CD14-positive monocyte (primary cell): ENCODE measurements at regions not wholly inside any gene's neighbourhood (a gene's known extent, or its start where the extent isn't known, plus 50 kb on each side); places are given as distances from the start of the nearest gene placed in this dataset.

Source experiments
- DNase-seq, 3 donors: peaks; one replicate each; pipeline ENCODE4 v3.0.0-alpha.2; 2011 to 2022
- H2AFZ ChIP-seq: 2 replicates; pipeline ENCODE4 v1.6.0; 2012; ENCODE audit warnings: mild to moderate bottlenecking, low read depth, low read length, inconsistent platforms; ENCODE audit not compliant: insufficient read depth, poor library complexity, severe bottlenecking
- H3K27ac ChIP-seq, 2 donors: 1 replicate in 1 of 2; 2 replicates in 1 of 2; pipeline ENCODE4 v1.5.1; 2012 to 2013; ENCODE audit warnings: low read length in 2 of 2, control low read depth in 1 of 2, inconsistent platforms in 1 of 2, low read depth in 1 of 2, mild to moderate bottlenecking in 1 of 2
- H3K27me3 ChIP-seq, 2 donors: one replicate each; pipeline versions ENCODE4 v1.6.0 to v1.6.1; 2011 to 2013; ENCODE audit warnings: low read length in 2 of 2; ENCODE audit not compliant: control insufficient read depth in 2 of 2, insufficient read depth in 2 of 2
- H3K36me3 ChIP-seq, 2 donors: replicated peaks in 1 of 2; 1 replicate in 1 of 2; 2 replicates in 1 of 2; pipeline versions ENCODE4 v1.5.1 to v1.6.1; 2012 to 2013; ENCODE audit warnings: low read length in 2 of 2, control low read depth in 1 of 2, inconsistent platforms in 1 of 2, mild to moderate bottlenecking in 1 of 2; ENCODE audit not compliant: insufficient read depth in 2 of 2, control insufficient read depth in 1 of 2
- H3K4me1 ChIP-seq, 2 donors: 1 replicate in 1 of 2; 2 replicates in 1 of 2; pipeline versions ENCODE4 v1.5.1 to v1.6.1; 2012 to 2013; ENCODE audit warnings: low read length in 2 of 2, control low read depth in 1 of 2, inconsistent platforms in 1 of 2, mild to moderate bottlenecking in 1 of 2, moderate library complexity in 1 of 2; ENCODE audit not compliant: insufficient read depth in 2 of 2, control insufficient read depth in 1 of 2
- H3K4me2 ChIP-seq: replicated peaks from 2 replicates; pipeline ENCODE3; 2012; ENCODE audit warnings: low read length, moderate library complexity, mild to moderate bottlenecking; ENCODE audit not compliant: poor library complexity, severe bottlenecking; ENCODE audit errors: extremely low read depth
- H3K4me3 ChIP-seq, 3 experiments: fragments of 200-600 bp in 1 of 3; sonication (generic) in 1 of 3; replicated peaks in 1 of 3; 1 replicate in 2 of 3; 2 replicates in 1 of 3; pipeline ENCODE4 v1.5.1; 2011 to 2013; ENCODE audit warnings: low read length in 3 of 3, mild to moderate bottlenecking in 3 of 3, control low read depth in 2 of 3, low read depth in 2 of 3, inconsistent platforms in 1 of 3, moderate library complexity in 1 of 3
- H3K79me2 ChIP-seq: 2 replicates; pipeline ENCODE4 v1.6.0; 2012; ENCODE audit warnings: mild to moderate bottlenecking, control low read depth, inconsistent platforms, low read length, moderate library complexity; ENCODE audit not compliant: insufficient read depth
- H3K9ac ChIP-seq: 2 replicates; pipeline ENCODE4 v1.6.0; 2017; ENCODE audit warnings: low read length, mild to moderate bottlenecking; ENCODE audit not compliant: insufficient read depth, poor library complexity, severe bottlenecking
- H3K9me3 ChIP-seq, 2 donors: replicated peaks in 1 of 2; 1 replicate in 1 of 2; 2 replicates in 1 of 2; pipeline versions ENCODE4 v1.5.1 to v1.6.1; 2012 to 2013; ENCODE audit warnings: low read length in 2 of 2, control low read depth in 1 of 2; ENCODE audit not compliant: control insufficient read depth in 1 of 2, insufficient read depth in 1 of 2
- H4K20me1 ChIP-seq: 2 replicates; pipeline ENCODE4 v1.6.0; 2012; ENCODE audit warnings: mild to moderate bottlenecking, low read length, control low read depth, moderate library complexity; ENCODE audit not compliant: insufficient read depth
- H3K27ac Mint-ChIP-seq, 7 donors: one replicate each; pipeline ENCODE4 v1.8.0; 2020; ENCODE audit warnings: mild to moderate bottlenecking in 7 of 7, mixed read lengths in 7 of 7, moderate library complexity in 6 of 7, inconsistent platforms in 2 of 7
- H3K27me3 Mint-ChIP-seq, 3 donors: one replicate each; pipeline ENCODE4 v1.8.0; 2021 to 2022; ENCODE audit warnings: low read depth in 3 of 3, mild to moderate bottlenecking in 3 of 3, mixed read lengths in 3 of 3, moderate library complexity in 3 of 3, inconsistent platforms in 1 of 3
- H3K36me3 Mint-ChIP-seq, 2 donors: one replicate each; pipeline ENCODE4 v1.8.0; 2020; ENCODE audit warnings: mixed read lengths in 2 of 2, inconsistent platforms in 1 of 2, mild to moderate bottlenecking in 1 of 2
- H3K4me1 Mint-ChIP-seq: one replicate; pipeline ENCODE4 v1.8.0; 2020; ENCODE audit warnings: mild to moderate bottlenecking, mixed read lengths
- H3K4me3 Mint-ChIP-seq, 2 donors: one replicate each; pipeline ENCODE4 v1.8.0; 2020; ENCODE audit warnings: mild to moderate bottlenecking in 2 of 2, mixed read lengths in 2 of 2, moderate library complexity in 1 of 2
- H3K9me3 Mint-ChIP-seq, 7 donors: one replicate each; pipeline ENCODE4 v1.8.0; 2020 to 2022; ENCODE audit warnings: mixed read lengths in 7 of 7, mild to moderate bottlenecking in 6 of 7, moderate library complexity in 6 of 7, inconsistent platforms in 2 of 7
- WGBS: methylation state at CpG from one replicate; pipeline ENCODE4 v1.1.5; 2013; ENCODE audit warnings: missing lambda C conversion rate; ENCODE audit not compliant: insufficient coverage; 5-methylcytosine and 5-hydroxymethylcytosine counted together
- intact Hi-C, 2 donors: fragments of 100-400 bp; cut with micrococcal nuclease; formaldehyde crosslinking; loops; one replicate each; pipeline versions ENCODE4 v1.15.0 to v1.15.1; 2023
- TF ChIP-seq, protein P1 (sequence below): fragments of 200-600 bp; IDR thresholded peaks from one replicate; pipeline ENCODE4 v1.8.0; 2022; ENCODE audit warnings: antibody characterized with exemption, mild to moderate bottlenecking

DNA sequence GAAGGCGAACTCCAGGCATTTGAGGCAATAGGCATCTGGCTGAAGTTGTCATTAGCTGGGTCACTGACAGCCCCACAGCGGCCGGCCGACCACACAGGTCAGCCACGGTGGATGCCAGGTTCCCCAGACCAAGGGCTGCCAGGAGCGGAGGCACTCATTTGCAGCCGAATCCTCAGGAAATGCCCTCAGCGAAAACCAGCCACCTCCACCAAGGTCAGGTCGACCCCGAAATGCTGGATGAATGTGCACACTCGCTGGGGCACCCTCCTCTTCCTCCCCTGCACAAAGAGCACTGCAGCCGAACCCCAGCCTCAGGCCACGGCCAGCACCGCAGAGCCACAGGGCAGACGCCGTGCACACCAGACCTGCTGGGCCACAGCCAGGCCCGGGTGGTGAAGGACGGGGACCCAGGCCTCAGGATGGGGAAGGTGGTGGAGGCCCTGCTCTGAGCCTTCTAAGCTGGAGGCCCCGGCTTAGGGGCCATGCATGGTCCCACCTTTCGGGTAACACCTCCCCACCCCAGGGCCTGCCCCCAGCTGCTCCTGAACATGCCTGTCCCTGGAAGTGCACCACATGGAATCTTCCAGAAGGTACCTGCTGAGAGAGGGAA is 206.0 kb downstream of the BRD1 start:
- Mint-ChIP-seq H3K27me3 (peaks cover 0 to 1% (median 0%) of the 10 kb centered on the region in 3 donors), H3K4me3 (no peak overlapping the region), H3K27ac (peak overlapping the region in 1 of 7 donors; percentile 33), H3K36me3 (peaks cover 24 to 49% of the 10 kb centered on the region in 2 donors), H3K9me3 (peaks cover 4 to 12% (median 9%) of the 10 kb centered on the region in 7 donors), H3K4me1 (no peaks in the 10 kb centered on the region)
- H3K9ac ChIP-seq, result no peak overlapping the region
- no peak overlapping the region for H3K4me3 ChIP-seq
- H3K4me2 ChIP-seq, result no peak overlapping the region
- no peaks in the 10 kb centered on the region for H3K79me2 ChIP-seq
- H4K20me1 ChIP-seq, result peaks cover 68% of the 10 kb centered on the region
- TF ChIP-seq, protein P1, sequence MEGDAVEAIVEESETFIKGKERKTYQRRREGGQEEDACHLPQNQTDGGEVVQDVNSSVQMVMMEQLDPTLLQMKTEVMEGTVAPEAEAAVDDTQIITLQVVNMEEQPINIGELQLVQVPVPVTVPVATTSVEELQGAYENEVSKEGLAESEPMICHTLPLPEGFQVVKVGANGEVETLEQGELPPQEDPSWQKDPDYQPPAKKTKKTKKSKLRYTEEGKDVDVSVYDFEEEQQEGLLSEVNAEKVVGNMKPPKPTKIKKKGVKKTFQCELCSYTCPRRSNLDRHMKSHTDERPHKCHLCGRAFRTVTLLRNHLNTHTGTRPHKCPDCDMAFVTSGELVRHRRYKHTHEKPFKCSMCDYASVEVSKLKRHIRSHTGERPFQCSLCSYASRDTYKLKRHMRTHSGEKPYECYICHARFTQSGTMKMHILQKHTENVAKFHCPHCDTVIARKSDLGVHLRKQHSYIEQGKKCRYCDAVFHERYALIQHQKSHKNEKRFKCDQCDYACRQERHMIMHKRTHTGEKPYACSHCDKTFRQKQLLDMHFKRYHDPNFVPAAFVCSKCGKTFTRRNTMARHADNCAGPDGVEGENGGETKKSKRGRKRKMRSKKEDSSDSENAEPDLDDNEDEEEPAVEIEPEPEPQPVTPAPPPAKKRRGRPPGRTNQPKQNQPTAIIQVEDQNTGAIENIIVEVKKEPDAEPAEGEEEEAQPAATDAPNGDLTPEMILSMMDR, result no peak
- 88% methylated on average over 16 of the region's 20 CpGs for WGBS
- intact Hi-C loops, result no loop called here
- H2AFZ ChIP-seq, result no peak overlapping the region
- H3K27ac ChIP-seq, result no peak overlapping the region
- no peaks in the 10 kb centered on the region for H3K27me3 ChIP-seq
- peaks cover 6 to 11% of the 10 kb centered on the region in 2 donors for H3K36me3 ChIP-seq
- no peaks in the 10 kb centered on the region for H3K4me1 ChIP-seq
- no peak for DNase-seq
- peaks cover 8 to 24% of the 10 kb centered on the region in 2 donors for H3K9me3 ChIP-seq

DNA sequence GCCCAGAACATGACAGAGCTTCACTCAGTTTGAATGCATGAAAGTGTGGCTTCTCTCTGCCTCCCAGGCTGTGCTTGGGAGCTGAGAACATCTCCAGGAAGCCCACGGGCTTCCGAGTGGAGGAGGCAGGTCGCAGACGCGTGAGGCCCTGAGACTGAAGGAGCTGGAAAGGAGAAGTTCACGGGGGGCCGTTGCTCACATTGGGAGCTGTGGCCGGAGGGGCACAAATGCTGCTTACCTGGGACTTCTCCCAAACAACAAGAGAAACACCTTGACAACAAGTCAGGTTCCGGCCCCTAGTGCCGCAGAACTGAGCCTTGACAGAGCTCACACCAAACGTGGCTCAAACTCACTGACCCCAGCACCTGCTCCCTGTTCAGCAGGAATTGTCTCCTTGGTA is 207.0 kb downstream of the BRD1 start:
- H3K27me3 Mint-ChIP-seq, result peaks cover 0 to 1% (median 0%) of the 10 kb centered on the region in 3 donors
- H3K9me3 Mint-ChIP-seq, result peaks cover 13 to 21% (median 20%) of the 10 kb centered on the region in 7 donors
- Histone ChIP-seq H3K79me2 (no peaks in the 10 kb centered on the region), H4K20me1 (peaks cover 60% of the 10 kb centered on the region), H3K4me1 (no peaks in the 10 kb centered on the region), H3K4me2 (no peak overlapping the region), H3K36me3 (peaks cover 6 to 11% of the 10 kb centered on the region in 2 donors), H3K9me3 (peaks cover 19 to 35% of the 10 kb centered on the region in 2 donors), H2AFZ (no peak overlapping the region), H3K9ac (no peak overlapping the region), H3K4me3 (no peak overlapping the region), H3K27ac (no peak overlapping the region), H3K27me3 (no peaks in the 10 kb centered on the region)
- H3K36me3 Mint-ChIP-seq, result peaks cover 27 to 57% of the 10 kb centered on the region in 2 donors
- intact Hi-C loops, result no loop called here
- H3K4me3 Mint-ChIP-seq, result no peak overlapping the region
- H3K4me1 Mint-ChIP-seq, result no peaks in the 10 kb centered on the region
- 83% methylated on average over 9 of the region's 11 CpGs for WGBS
- no peak for DNase-seq
- peak overlapping the region in 1 of 7 donors; percentile 61 for H3K27ac Mint-ChIP-seq
- TF ChIP-seq, protein P1, result no peak
